Ovary (tissue), 3 donors: ENCODE measurements at regions not wholly inside any gene's neighbourhood (a gene's known extent, or its start where the extent isn't known, plus 50 kb on each side); places are given as distances from the start of the nearest gene placed in this dataset.

Experiments
- CTCF ChIP-seq, 3 donors: fragments of 450-650 bp in 2 of 3; fragments of 200-600 bp in 1 of 3; IDR thresholded peaks; one replicate each; pipeline versions ENCODE4 v1.5.1 to v1.8.0; 2016 to 2022; ENCODE audit warnings: antibody characterized with exemption in 3 of 3, mild to moderate bottlenecking in 1 of 3
- EP300 ChIP-seq: sonication (generic); formaldehyde crosslinking; IDR thresholded peaks from one replicate; pipeline ENCODE4 v1.6.1; 2017; ENCODE audit warnings: antibody characterized with exemption
- POLR2A ChIP-seq: fragments of 450-650 bp; IDR thresholded peaks from one replicate; pipeline ENCODE4 v1.6.1; 2017; ENCODE audit warnings: antibody characterized with exemption, mild to moderate bottlenecking, moderate library complexity
- donor health status: DM: no; HTN: no; CAD: no.

- TF ChIP-seq POLR2A (no peak), CTCF (IDR thresholded peaks at IDR 0.05) (no peak), EP300 (no peak)
Measured at GRCh38 chr20:10946124-10946880, 272.5 kb upstream of the JAG1 start.
